H1 (cell line): ENCODE measurements at regions not wholly inside any gene's neighbourhood (a gene's known extent, or its start where the extent isn't known, plus 50 kb on each side); places are given as distances from the start of the nearest gene placed in this dataset.

Experiments used
- ASH2L ChIP-seq: fragments of 200-600, 300-600 bp; sonication (generic); IDR thresholded peaks from one replicate; pipeline ENCODE4 v1.7.1; 2017; ENCODE audit warnings: low read length
- RNF2 ChIP-seq: fragments of 200-900, 300-1000 bp; sonication (generic); IDR thresholded peaks from 2 replicates; pipeline ENCODE4 v1.7.1; 2016; ENCODE audit warnings: borderline replicate concordance, low read depth, mild to moderate bottlenecking, antibody characterized with exemption, low read length; ENCODE audit not compliant: poor library complexity, severe bottlenecking; ENCODE audit errors: missing control alignments
- TF ChIP-seq, protein P1 (sequence below): fragments of 300-600 bp; sonication (generic); IDR thresholded peaks from 2 replicates; pipeline ENCODE4 v1.7.1; 2012; ENCODE audit warnings: low read length, moderate library complexity, mild to moderate bottlenecking, inconsistent platforms; ENCODE audit not compliant: insufficient replicate concordance

GRCh38 chr1:199780948-199781670 lies 246.4 kb upstream of the NR5A2 start (continued):
- TF ChIP-seq, protein P1, sequence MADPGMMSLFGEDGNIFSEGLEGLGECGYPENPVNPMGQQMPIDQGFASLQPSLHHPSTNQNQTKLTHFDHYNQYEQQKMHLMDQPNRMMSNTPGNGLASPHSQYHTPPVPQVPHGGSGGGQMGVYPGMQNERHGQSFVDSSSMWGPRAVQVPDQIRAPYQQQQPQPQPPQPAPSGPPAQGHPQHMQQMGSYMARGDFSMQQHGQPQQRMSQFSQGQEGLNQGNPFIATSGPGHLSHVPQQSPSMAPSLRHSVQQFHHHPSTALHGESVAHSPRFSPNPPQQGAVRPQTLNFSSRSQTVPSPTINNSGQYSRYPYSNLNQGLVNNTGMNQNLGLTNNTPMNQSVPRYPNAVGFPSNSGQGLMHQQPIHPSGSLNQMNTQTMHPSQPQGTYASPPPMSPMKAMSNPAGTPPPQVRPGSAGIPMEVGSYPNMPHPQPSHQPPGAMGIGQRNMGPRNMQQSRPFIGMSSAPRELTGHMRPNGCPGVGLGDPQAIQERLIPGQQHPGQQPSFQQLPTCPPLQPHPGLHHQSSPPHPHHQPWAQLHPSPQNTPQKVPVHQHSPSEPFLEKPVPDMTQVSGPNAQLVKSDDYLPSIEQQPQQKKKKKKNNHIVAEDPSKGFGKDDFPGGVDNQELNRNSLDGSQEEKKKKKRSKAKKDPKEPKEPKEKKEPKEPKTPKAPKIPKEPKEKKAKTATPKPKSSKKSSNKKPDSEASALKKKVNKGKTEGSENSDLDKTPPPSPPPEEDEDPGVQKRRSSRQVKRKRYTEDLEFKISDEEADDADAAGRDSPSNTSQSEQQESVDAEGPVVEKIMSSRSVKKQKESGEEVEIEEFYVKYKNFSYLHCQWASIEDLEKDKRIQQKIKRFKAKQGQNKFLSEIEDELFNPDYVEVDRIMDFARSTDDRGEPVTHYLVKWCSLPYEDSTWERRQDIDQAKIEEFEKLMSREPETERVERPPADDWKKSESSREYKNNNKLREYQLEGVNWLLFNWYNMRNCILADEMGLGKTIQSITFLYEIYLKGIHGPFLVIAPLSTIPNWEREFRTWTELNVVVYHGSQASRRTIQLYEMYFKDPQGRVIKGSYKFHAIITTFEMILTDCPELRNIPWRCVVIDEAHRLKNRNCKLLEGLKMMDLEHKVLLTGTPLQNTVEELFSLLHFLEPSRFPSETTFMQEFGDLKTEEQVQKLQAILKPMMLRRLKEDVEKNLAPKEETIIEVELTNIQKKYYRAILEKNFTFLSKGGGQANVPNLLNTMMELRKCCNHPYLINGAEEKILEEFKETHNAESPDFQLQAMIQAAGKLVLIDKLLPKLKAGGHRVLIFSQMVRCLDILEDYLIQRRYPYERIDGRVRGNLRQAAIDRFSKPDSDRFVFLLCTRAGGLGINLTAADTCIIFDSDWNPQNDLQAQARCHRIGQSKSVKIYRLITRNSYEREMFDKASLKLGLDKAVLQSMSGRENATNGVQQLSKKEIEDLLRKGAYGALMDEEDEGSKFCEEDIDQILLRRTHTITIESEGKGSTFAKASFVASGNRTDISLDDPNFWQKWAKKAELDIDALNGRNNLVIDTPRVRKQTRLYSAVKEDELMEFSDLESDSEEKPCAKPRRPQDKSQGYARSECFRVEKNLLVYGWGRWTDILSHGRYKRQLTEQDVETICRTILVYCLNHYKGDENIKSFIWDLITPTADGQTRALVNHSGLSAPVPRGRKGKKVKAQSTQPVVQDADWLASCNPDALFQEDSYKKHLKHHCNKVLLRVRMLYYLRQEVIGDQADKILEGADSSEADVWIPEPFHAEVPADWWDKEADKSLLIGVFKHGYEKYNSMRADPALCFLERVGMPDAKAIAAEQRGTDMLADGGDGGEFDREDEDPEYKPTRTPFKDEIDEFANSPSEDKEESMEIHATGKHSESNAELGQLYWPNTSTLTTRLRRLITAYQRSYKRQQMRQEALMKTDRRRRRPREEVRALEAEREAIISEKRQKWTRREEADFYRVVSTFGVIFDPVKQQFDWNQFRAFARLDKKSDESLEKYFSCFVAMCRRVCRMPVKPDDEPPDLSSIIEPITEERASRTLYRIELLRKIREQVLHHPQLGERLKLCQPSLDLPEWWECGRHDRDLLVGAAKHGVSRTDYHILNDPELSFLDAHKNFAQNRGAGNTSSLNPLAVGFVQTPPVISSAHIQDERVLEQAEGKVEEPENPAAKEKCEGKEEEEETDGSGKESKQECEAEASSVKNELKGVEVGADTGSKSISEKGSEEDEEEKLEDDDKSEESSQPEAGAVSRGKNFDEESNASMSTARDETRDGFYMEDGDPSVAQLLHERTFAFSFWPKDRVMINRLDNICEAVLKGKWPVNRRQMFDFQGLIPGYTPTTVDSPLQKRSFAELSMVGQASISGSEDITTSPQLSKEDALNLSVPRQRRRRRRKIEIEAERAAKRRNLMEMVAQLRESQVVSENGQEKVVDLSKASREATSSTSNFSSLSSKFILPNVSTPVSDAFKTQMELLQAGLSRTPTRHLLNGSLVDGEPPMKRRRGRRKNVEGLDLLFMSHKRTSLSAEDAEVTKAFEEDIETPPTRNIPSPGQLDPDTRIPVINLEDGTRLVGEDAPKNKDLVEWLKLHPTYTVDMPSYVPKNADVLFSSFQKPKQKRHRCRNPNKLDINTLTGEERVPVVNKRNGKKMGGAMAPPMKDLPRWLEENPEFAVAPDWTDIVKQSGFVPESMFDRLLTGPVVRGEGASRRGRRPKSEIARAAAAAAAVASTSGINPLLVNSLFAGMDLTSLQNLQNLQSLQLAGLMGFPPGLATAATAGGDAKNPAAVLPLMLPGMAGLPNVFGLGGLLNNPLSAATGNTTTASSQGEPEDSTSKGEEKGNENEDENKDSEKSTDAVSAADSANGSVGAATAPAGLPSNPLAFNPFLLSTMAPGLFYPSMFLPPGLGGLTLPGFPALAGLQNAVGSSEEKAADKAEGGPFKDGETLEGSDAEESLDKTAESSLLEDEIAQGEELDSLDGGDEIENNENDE = no peak
- TF ChIP-seq ASH2L (no peak), RNF2 (no peak)
